ENCODE measurements at regions not wholly inside any gene's neighbourhood (a gene's known extent, or its start where the extent isn't known, plus 50 kb on each side); places are given as distances from the start of the nearest gene placed in this dataset.

GRCh38 chr4:32000846-32001488, 1280.8 kb downstream of the PCDH7 start:
- H3K9me3 ChIP-seq (ENCODE audit: low read depth), result no peaks in the 10 kb centered on the region
- no peaks in the 10 kb centered on the region for H3K79me2 ChIP-seq
- TF ChIP-seq CTCF (IDR thresholded peaks at IDR 0.05; ENCODE audit: poor library complexity), result no peak
- no peak for TF ChIP-seq EZH2 (IDR thresholded peaks at IDR 0.05; ENCODE audit: borderline replicate concordance)
- TF ChIP-seq EZH2phosphoT487 (IDR thresholded peaks at IDR 0.05; ENCODE audit: low read depth, severe bottlenecking, unreplicated experiment), result no peak
- no peak overlapping the region for H3K4me3 ChIP-seq
- H4K20me1 ChIP-seq (ENCODE audit: insufficient read depth, poor library complexity, severe bottlenecking), result no peaks in the 10 kb centered on the region
- no peak overlapping the region for H3K4me2 ChIP-seq
- H2AFZ ChIP-seq, result no peak overlapping the region
- H3K27ac ChIP-seq, result no peak overlapping the region
- H3K36me3 ChIP-seq (replicated peaks; ENCODE audit: insufficient read depth, low read depth), result no peaks in the 10 kb centered on the region
- WGBS (ENCODE audit: low lambda C conversion rate, missing lambda C conversion rate), result 91% methylated on average over 4 of the region's 4 CpGs
- no peak for DNase-seq (ENCODE audit: low spot score)
- no peaks in the 10 kb centered on the region for H3K4me1 ChIP-seq (ENCODE audit: insufficient read depth)
- no peaks in the 10 kb centered on the region for H3K27me3 ChIP-seq
- H3K9me2 ChIP-seq (replicated peaks; ENCODE audit: insufficient read depth), result no peaks in the 10 kb centered on the region

- Histone ChIP-seq H2AFZ (no peak overlapping the region), H3K4me2 (no peak overlapping the region), H3K9me2 (replicated peaks; ENCODE audit: insufficient read depth) (no peaks in the 10 kb centered on the region), H4K20me1 (ENCODE audit: insufficient read depth, poor library complexity, severe bottlenecking) (no peaks in the 10 kb centered on the region), H3K4me1 (ENCODE audit: insufficient read depth) (no peaks in the 10 kb centered on the region), H3K9me3 (ENCODE audit: low read depth) (no peaks in the 10 kb centered on the region), H3K79me2 (no peaks in the 10 kb centered on the region), H3K27me3 (no peaks in the 10 kb centered on the region), H3K27ac (no peak overlapping the region), H3K36me3 (replicated peaks; ENCODE audit: insufficient read depth, low read depth) (no peaks in the 10 kb centered on the region), H3K4me3 (no peak overlapping the region)
- TF ChIP-seq CTCF (IDR thresholded peaks at IDR 0.05; ENCODE audit: poor library complexity) (no peak), EZH2phosphoT487 (IDR thresholded peaks at IDR 0.05; ENCODE audit: low read depth, severe bottlenecking, unreplicated experiment) (no peak)
- no peak for DNase-seq (ENCODE audit: low spot score)
- WGBS (ENCODE audit: low lambda C conversion rate, missing lambda C conversion rate), result 81% methylated on average over 6 of the region's 6 CpGs
Observed at GRCh38 chr4:32002037-32002747, 1282.0 kb downstream of the PCDH7 start.

DNA sequence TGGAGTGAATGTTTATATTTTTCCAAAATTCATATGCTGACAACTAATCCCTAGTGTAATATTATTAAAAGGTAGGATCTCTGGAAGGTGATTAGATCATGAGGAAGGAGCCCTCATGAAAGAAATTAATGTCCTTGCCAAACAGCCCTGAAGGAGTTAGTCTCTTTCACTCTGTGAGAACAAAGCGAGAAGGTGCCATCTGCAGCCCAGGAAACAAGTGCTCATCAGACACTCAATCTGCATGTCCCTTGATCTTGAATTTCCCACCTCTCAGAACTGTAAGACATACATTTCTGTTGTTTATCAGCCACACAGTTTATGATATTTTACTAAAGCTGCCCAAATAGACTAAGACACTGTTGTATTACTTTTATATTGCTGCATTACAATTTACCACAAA, 1283.4 kb downstream of the PCDH7 start:
- Histone ChIP-seq H3K4me2 (no peak overlapping the region), H3K36me3 (replicated peaks; ENCODE audit: insufficient read depth, low read depth) (no peaks in the 10 kb centered on the region), H3K9me2 (replicated peaks; ENCODE audit: insufficient read depth) (no peaks in the 10 kb centered on the region), H3K9me3 (ENCODE audit: low read depth) (no peaks in the 10 kb centered on the region), H4K20me1 (ENCODE audit: insufficient read depth, poor library complexity, severe bottlenecking) (no peaks in the 10 kb centered on the region), H3K27ac (no peak overlapping the region), H3K4me3 (no peak overlapping the region), H3K4me1 (ENCODE audit: insufficient read depth) (no peaks in the 10 kb centered on the region), H3K27me3 (no peaks in the 10 kb centered on the region), H2AFZ (no peak overlapping the region), H3K79me2 (no peaks in the 10 kb centered on the region)
- 87% methylated on average over 1 of the region's 1 CpG for WGBS (ENCODE audit: low lambda C conversion rate, missing lambda C conversion rate)
- DNase-seq (ENCODE audit: low spot score), result no peak
- no peak for TF ChIP-seq CTCF (IDR thresholded peaks at IDR 0.05; ENCODE audit: poor library complexity)
